ENCODE measurements at regions not wholly inside any gene's neighbourhood (a gene's known extent, or its start where the extent isn't known, plus 50 kb on each side); places are given as distances from the start of the nearest gene placed in this dataset.

DNA sequence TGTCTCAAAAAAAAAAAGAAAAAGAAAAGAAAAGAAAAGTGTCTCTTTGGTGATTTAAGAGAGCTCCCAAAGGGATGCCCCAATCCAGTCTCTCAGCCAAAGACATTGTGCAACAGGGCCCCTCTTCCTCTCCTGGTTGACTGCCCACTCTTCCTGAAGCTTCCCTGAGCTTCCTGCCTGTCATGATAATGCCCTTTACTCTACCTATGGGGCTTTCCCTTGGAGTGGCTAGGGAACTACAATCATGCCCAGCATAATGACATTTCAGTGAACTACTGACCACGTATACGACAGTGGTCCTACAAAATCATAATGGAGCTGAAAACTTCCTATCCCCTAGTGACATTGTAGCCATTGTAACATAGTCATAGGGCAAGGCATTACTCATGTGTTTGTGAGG lies 118.0 kb downstream of the RASSF10 start:
- in situ Hi-C loops (cut with MboI): no loop called here
- no TSS peak for BruUV-seq (replicated peaks)
- intact Hi-C loops (cut with micrococcal nuclease): no loop called here

More for the DNA sequence above, 118.0 kb downstream of the RASSF10 start:
- ChIA-PET POLR2A (interaction anchor here (1.1 kb wide), 1 partner anchor 13 kb away, joined by 3 read pairs; no protein-coding TSS in a partner anchor), CTCF (ENCODE audit: low intra/inter-chr PET ratio) (no interaction called here)
- Histone ChIP-seq H4K20me1 (replicated peaks; ENCODE audit: control insufficient read depth, insufficient read depth, low read length) (no peaks in the 10 kb centered on the region), H3K9me3 (replicated peaks; ENCODE audit: control insufficient read depth, insufficient read depth, low read depth, low read length) (no peaks in the 10 kb centered on the region), H3K4me2 (ENCODE audit: insufficient read depth, low read length) (no peak overlapping the region), H3K9ac (ENCODE audit: insufficient read depth in 1 of 2, low read depth in 2 of 2, low read length in 2 of 2) (no peak overlapping the region), H2AFZ (ENCODE audit: low read depth, low read length) (no peak overlapping the region), H3K79me2 (ENCODE audit: control insufficient read depth, insufficient read depth, low read length) (no peaks in the 10 kb centered on the region), H3K36me3 (ENCODE audit: control insufficient read depth, insufficient read depth, low read length) (no peaks in the 10 kb centered on the region), H3K4me3 (no peak overlapping the region), H3K4me1 (replicated peaks in 1 of 2; ENCODE audit: control insufficient read depth in 2 of 2, insufficient read depth in 2 of 2, low read length in 2 of 2) (no peaks in the 10 kb centered on the region), H3K9me1 (ENCODE audit: control insufficient read depth, insufficient read depth, low read length) (no peaks in the 10 kb centered on the region), H3K27ac (ENCODE audit: extremely low read depth, low read depth, low read length) (no peak overlapping the region), H3K27me3 (ENCODE audit: control insufficient read depth in 2 of 2, insufficient read depth in 2 of 2, low read length in 2 of 2) (no peaks in the 10 kb centered on the region)
- TF ChIP-seq, protein P1, sequence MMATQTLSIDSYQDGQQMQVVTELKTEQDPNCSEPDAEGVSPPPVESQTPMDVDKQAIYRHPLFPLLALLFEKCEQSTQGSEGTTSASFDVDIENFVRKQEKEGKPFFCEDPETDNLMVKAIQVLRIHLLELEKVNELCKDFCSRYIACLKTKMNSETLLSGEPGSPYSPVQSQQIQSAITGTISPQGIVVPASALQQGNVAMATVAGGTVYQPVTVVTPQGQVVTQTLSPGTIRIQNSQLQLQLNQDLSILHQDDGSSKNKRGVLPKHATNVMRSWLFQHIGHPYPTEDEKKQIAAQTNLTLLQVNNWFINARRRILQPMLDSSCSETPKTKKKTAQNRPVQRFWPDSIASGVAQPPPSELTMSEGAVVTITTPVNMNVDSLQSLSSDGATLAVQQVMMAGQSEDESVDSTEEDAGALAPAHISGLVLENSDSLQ (IDR thresholded peaks at IDR 0.05): no peak
- TF ChIP-seq, protein P2, sequence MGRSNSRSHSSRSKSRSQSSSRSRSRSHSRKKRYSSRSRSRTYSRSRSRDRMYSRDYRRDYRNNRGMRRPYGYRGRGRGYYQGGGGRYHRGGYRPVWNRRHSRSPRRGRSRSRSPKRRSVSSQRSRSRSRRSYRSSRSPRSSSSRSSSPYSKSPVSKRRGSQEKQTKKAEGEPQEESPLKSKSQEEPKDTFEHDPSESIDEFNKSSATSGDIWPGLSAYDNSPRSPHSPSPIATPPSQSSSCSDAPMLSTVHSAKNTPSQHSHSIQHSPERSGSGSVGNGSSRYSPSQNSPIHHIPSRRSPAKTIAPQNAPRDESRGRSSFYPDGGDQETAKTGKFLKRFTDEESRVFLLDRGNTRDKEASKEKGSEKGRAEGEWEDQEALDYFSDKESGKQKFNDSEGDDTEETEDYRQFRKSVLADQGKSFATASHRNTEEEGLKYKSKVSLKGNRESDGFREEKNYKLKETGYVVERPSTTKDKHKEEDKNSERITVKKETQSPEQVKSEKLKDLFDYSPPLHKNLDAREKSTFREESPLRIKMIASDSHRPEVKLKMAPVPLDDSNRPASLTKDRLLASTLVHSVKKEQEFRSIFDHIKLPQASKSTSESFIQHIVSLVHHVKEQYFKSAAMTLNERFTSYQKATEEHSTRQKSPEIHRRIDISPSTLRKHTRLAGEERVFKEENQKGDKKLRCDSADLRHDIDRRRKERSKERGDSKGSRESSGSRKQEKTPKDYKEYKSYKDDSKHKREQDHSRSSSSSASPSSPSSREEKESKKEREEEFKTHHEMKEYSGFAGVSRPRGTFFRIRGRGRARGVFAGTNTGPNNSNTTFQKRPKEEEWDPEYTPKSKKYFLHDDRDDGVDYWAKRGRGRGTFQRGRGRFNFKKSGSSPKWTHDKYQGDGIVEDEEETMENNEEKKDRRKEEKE (IDR thresholded peaks at IDR 0.05; ENCODE audit: borderline replicate concordance in 1 of 2, control insufficient read depth in 1 of 2, low read depth in 2 of 2, low read length in 1 of 2): no peak
- TF ChIP-seq EHMT2 (IDR thresholded peaks at IDR 0.05) (no peak), PRMT5 (CRISPR knock-in tag; IDR thresholded peaks at IDR 0.05) (no peak), CBX1 (IDR thresholded peaks at IDR 0.05; ENCODE audit: low read depth) (no peak), ZNF124 (CRISPR knock-in tag; IDR thresholded peaks at IDR 0.05) (no peak), SP2 (IDR thresholded peaks at IDR 0.05; ENCODE audit: extremely low read depth, low read depth, low read length, poor library complexity, severe bottlenecking) (no peak)
- TF ChIP-seq, protein P3, sequence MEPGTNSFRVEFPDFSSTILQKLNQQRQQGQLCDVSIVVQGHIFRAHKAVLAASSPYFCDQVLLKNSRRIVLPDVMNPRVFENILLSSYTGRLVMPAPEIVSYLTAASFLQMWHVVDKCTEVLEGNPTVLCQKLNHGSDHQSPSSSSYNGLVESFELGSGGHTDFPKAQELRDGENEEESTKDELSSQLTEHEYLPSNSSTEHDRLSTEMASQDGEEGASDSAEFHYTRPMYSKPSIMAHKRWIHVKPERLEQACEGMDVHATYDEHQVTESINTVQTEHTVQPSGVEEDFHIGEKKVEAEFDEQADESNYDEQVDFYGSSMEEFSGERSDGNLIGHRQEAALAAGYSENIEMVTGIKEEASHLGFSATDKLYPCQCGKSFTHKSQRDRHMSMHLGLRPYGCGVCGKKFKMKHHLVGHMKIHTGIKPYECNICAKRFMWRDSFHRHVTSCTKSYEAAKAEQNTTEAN (CRISPR knock-in tag; IDR thresholded peaks at IDR 0.05): no peak
- TF ChIP-seq, protein P4, sequence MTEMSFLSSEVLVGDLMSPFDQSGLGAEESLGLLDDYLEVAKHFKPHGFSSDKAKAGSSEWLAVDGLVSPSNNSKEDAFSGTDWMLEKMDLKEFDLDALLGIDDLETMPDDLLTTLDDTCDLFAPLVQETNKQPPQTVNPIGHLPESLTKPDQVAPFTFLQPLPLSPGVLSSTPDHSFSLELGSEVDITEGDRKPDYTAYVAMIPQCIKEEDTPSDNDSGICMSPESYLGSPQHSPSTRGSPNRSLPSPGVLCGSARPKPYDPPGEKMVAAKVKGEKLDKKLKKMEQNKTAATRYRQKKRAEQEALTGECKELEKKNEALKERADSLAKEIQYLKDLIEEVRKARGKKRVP (CRISPR knock-in tag; IDR thresholded peaks at IDR 0.05): no peak
- WGBS (ENCODE audit: insufficient coverage, low coverage, missing lambda C conversion rate): 53% methylated on average over 2 of the region's 2 CpGs
- no peak for FAIRE-seq
- no peak for ATAC-seq
- DNase-seq (ENCODE audit: extremely low read depth in 1 of 4, low spot score in 3 of 4): no peak
